Ishikawa (cell line): ENCODE measurements at regions not wholly inside any gene's neighbourhood (a gene's known extent, or its start where the extent isn't known, plus 50 kb on each side); places are given as distances from the start of the nearest gene placed in this dataset.

ENCODE experiments used
- CREB1 ChIP-seq: IDR thresholded peaks from 2 replicates; pipeline ENCODE4 v1.6.1; 2012; ENCODE audit warnings: low read depth
- EGR1 ChIP-seq: IDR thresholded peaks from 2 replicates; pipeline ENCODE4 v1.6.1; 2012
- MAX ChIP-seq: IDR thresholded peaks from 2 replicates; pipeline ENCODE4 v1.6.1; 2012
- RAD21 ChIP-seq: IDR thresholded peaks from 2 replicates; pipeline ENCODE4 v1.6.1; 2012; ENCODE audit warnings: low read depth
- TCF12 ChIP-seq: IDR thresholded peaks from 2 replicates; pipeline ENCODE4 v1.6.1; 2012; ENCODE audit warnings: low read depth
- TEAD4 ChIP-seq: IDR thresholded peaks from 2 replicates; pipeline ENCODE4 v1.6.1; 2012
- YY1 ChIP-seq: IDR thresholded peaks from 2 replicates; pipeline ENCODE4 v1.6.1; 2012; ENCODE audit warnings: low read depth

- no peak for TF ChIP-seq RAD21
- TF ChIP-seq EGR1, result no peak
- no peak for TF ChIP-seq MAX
- no peak for TF ChIP-seq YY1
- no peak for TF ChIP-seq TEAD4
- no peak for TF ChIP-seq TCF12
- TF ChIP-seq CREB1, result no peak
Measured at GRCh38 chr3:150330872-150331271, 77.2 kb upstream of the TSC22D2 start.
